Gastroesophageal sphincter (tissue), 3 donors: ENCODE measurements at regions not wholly inside any gene's neighbourhood (a gene's known extent, or its start where the extent isn't known, plus 50 kb on each side); places are given as distances from the start of the nearest gene placed in this dataset.

Experiments used
- CTCF ChIP-seq, 4 experiments: fragments of 200-600 bp in 2 of 4; fragments of 450-650 bp in 2 of 4; sonication (generic) in 1 of 4; IDR thresholded peaks; one replicate each; pipeline ENCODE4 v1.5.1; 2017 to 2019; ENCODE audit warnings: antibody characterized with exemption in 4 of 4, mild to moderate bottlenecking in 2 of 4, moderate library complexity in 2 of 4
- POLR2A ChIP-seq, 2 donors: fragments of 450-650 bp; IDR thresholded peaks; one replicate each; pipeline ENCODE4 v1.6.1; 2017; ENCODE audit warnings: antibody characterized with exemption in 2 of 2, mild to moderate bottlenecking in 2 of 2, moderate library complexity in 1 of 2

GRCh38 chr4:124135409-124135813 lies 577.1 kb downstream of the ANKRD50 start:
- TF ChIP-seq POLR2A (IDR thresholded peaks at IDR 0.05) (no peak), CTCF (IDR thresholded peaks at IDR 0.05) (no peak)
